PC-3 (cell line): ENCODE measurements at regions not wholly inside any gene's neighbourhood (a gene's known extent, or its start where the extent isn't known, plus 50 kb on each side); places are given as distances from the start of the nearest gene placed in this dataset.

ENCODE experiments used
- ATAC-seq: fragments of 200-7000 bp; cut with Tn5 transposase; 2 replicates; pipeline ENCODE4 v1.9.1; 2020; ENCODE audit warnings: mild to moderate bottlenecking, moderate library complexity
- BruUV-seq: library from RNA; stranded (reverse); fragments of 400-500 nt; replicated peaks from 2 replicates; lab custom pipeline; 2021; lab: Mats Ljungman, UMichigan
- CTCF ChIA-PET: fragments of 300-600 bp; sonication (Branson Sonifier 250); formaldehyde crosslinking; loops from one replicate; lab custom pipeline; 2022; ENCODE audit warnings: antibody characterized with exemption; lab: Charles Lee
- POLR2A ChIA-PET: fragments of 300-600 bp; sonication (Branson Sonifier 250); formaldehyde crosslinking; loops from one replicate; lab custom pipeline; 2022; ENCODE audit warnings: antibody characterized with exemption; ENCODE audit not compliant: unreplicated experiment; lab: Charles Lee
- DNase-seq: peaks from one replicate; pipeline ENCODE4 v3.0.0-alpha.2; 2015
- H2AFZ ChIP-seq: fragments of 300-600 bp; sonication (generic); 2 replicates; pipeline ENCODE4 v1.6.0; 2016; ENCODE audit warnings: antibody characterized with exemption, low read length
- H3F3A ChIP-seq: fragments of 300-600 bp; sonication (generic); one replicate; pipeline ENCODE4 v1.6.0; 2017; ENCODE audit warnings: antibody characterized with exemption, low read length, control low read depth, mild to moderate bottlenecking; ENCODE audit not compliant: unreplicated experiment
- H3K27ac ChIP-seq: fragments of 300-600 bp; sonication (generic); 2 replicates; pipeline ENCODE4 v1.5.1; 2016; ENCODE audit warnings: mild to moderate bottlenecking, low read length
- H3K27me3 ChIP-seq: fragments of 300-600 bp; sonication (generic); 2 replicates; pipeline ENCODE4 v1.6.1; 2016; ENCODE audit warnings: low read length, mixed read lengths
- H3K36me3 ChIP-seq: fragments of 300-600 bp; sonication (generic); 2 replicates; pipeline ENCODE4 v1.6.1; 2016; ENCODE audit warnings: low read depth, mixed run types, low read length, mixed read lengths
- H3K4me1 ChIP-seq: fragments of 300-600 bp; sonication (generic); 2 replicates; pipeline ENCODE4 v1.5.1; 2016; ENCODE audit warnings: low read length; ENCODE audit not compliant: insufficient read depth
- H3K4me2 ChIP-seq: fragments of 300-600 bp; sonication (generic); 2 replicates; pipeline ENCODE4 v1.6.0; 2016; ENCODE audit warnings: low read length
- H3K4me3 ChIP-seq: fragments of 300-600 bp; sonication (generic); 2 replicates; pipeline ENCODE4 v1.5.1; 2016; ENCODE audit warnings: mild to moderate bottlenecking, low read length, mixed read lengths
- H3K79me2 ChIP-seq: fragments of 300-600 bp; sonication (generic); 2 replicates; pipeline ENCODE4 v1.6.1; 2017; ENCODE audit warnings: low read length, mixed read lengths
- H3K9ac ChIP-seq: fragments of 300-600 bp; sonication (generic); 2 replicates; pipeline ENCODE4 v1.6.0; 2016; ENCODE audit warnings: mild to moderate bottlenecking, low read length
- H3K9me2 ChIP-seq: fragments of 300-600 bp; sonication (generic); replicated peaks from 2 replicates; pipeline ENCODE4 v1.6.1; 2016; ENCODE audit warnings: mixed run types, low read length, mixed read lengths
- H3K9me3 ChIP-seq: fragments of 300-600 bp; sonication (generic); 2 replicates; pipeline ENCODE4 v1.6.1; 2016; ENCODE audit warnings: low read length, mixed read lengths
- H4K20me1 ChIP-seq: fragments of 300-600 bp; sonication (generic); 2 replicates; pipeline ENCODE4 v1.6.1; 2016; ENCODE audit warnings: low read length, mixed read lengths
- EZH2 ChIP-seq: fragments of 300-600 bp; sonication (generic); IDR thresholded peaks from one replicate; pipeline ENCODE4 v1.6.1; 2017; ENCODE audit warnings: antibody characterized with exemption, mild to moderate bottlenecking, low read length; ENCODE audit not compliant: unreplicated experiment
- EZH2phosphoT487 ChIP-seq: fragments of 300-600 bp; sonication (generic); IDR thresholded peaks from 2 replicates; pipeline ENCODE4 v1.6.1; 2018; ENCODE audit warnings: mild to moderate bottlenecking, antibody characterized with exemption, low read length, borderline replicate concordance
- intact Hi-C: fragments of 100-400 bp; cut with micrococcal nuclease; formaldehyde crosslinking; loops from 2 replicates; pipeline ENCODE4 v1.9.0; 2023
- TF ChIP-seq, protein P1 (sequence below): fragments of 300-600 bp; sonication (generic); conservative IDR thresholded peaks from 2 replicates; pipeline ENCODE4 v1.5.1; 2017; ENCODE audit warnings: antibody characterized with exemption, low read depth, mild to moderate bottlenecking, low read length

DNA sequence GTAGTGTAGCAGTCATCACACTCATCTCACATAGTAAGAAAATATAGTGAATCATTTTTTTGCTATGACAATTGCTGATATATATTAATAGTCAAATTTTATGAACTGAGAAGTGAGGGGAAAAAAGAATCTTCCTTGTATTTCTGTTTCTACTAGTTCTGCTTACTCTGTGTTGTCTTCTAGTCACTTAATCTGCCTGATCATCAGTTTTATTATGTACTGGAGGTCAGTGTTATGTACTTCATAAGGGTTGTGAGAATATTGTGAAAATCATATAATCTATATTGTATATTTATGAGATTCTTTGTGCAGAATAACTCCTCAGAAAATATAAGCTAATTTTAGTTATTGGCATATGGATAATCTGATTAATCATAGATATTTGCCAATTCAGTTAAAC lies 546.9 kb upstream of the RIOK2 start:
- no peak overlapping the region for H3K9ac ChIP-seq
- ChIA-PET CTCF (no interaction called here), POLR2A (no interaction called here)
- no peaks in the 10 kb centered on the region for H3K9me2 ChIP-seq
- no peak overlapping the region for H3K4me2 ChIP-seq
- H3K79me2 ChIP-seq: no peaks in the 10 kb centered on the region
- no peaks in the 10 kb centered on the region for H3K36me3 ChIP-seq
- TF ChIP-seq, protein P1, sequence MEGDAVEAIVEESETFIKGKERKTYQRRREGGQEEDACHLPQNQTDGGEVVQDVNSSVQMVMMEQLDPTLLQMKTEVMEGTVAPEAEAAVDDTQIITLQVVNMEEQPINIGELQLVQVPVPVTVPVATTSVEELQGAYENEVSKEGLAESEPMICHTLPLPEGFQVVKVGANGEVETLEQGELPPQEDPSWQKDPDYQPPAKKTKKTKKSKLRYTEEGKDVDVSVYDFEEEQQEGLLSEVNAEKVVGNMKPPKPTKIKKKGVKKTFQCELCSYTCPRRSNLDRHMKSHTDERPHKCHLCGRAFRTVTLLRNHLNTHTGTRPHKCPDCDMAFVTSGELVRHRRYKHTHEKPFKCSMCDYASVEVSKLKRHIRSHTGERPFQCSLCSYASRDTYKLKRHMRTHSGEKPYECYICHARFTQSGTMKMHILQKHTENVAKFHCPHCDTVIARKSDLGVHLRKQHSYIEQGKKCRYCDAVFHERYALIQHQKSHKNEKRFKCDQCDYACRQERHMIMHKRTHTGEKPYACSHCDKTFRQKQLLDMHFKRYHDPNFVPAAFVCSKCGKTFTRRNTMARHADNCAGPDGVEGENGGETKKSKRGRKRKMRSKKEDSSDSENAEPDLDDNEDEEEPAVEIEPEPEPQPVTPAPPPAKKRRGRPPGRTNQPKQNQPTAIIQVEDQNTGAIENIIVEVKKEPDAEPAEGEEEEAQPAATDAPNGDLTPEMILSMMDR: no peak
- TF ChIP-seq EZH2 (no peak), EZH2phosphoT487 (no peak)
- no TSS peak for BruUV-seq
- no peaks in the 10 kb centered on the region for H4K20me1 ChIP-seq
- H3K27ac ChIP-seq: no peak overlapping the region
- ATAC-seq (no peak), DNase-seq (no peak)
- no peak overlapping the region for H3K4me3 ChIP-seq
- no peak overlapping the region for H2AFZ ChIP-seq
- H3K9me3 ChIP-seq: no peaks in the 10 kb centered on the region
- intact Hi-C loops: loop anchor here (10.0 kb wide), 1 partner anchor 1045 kb away; the partner anchor contains the start of gene RGMB
- no peaks in the 10 kb centered on the region for H3F3A ChIP-seq
- peaks cover 2% of the 10 kb centered on the region; the same call in 1 of the 2 replicates for H3K4me1 ChIP-seq
- H3K27me3 ChIP-seq: no peaks in the 10 kb centered on the region

DNA sequence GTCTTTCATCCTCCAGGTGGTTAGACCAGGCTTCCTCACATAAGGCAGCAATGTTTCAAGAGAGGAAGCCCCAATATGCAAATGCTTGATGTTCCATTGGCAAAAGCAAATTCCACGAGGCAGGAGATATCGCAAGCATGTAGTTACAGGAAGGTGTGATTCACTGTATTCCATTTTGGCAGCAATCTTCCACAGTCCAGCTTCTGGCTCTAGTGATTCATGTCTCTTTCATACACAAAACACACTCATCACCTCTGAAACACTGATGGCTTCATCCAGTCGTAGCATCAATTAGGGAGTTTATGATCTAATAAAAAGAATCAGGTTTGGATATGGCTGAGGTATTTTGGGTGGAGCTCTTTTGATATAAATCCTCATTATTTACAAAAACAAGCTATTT lies 552.2 kb upstream of the RIOK2 start:
- H3K4me1 ChIP-seq: peaks cover 11% of the 10 kb centered on the region
- peak; percentile 95 for ATAC-seq
- no peaks in the 10 kb centered on the region for H3K9me3 ChIP-seq
- no peak overlapping the region for H2AFZ ChIP-seq
- no peak for TF ChIP-seq EZH2phosphoT487
- TF ChIP-seq, protein P1: no peak
- no peak for TF ChIP-seq EZH2
- DNase-seq: peak; percentile 85
- H3K9ac ChIP-seq: no peak overlapping the region
- H3K9me2 ChIP-seq: no peaks in the 10 kb centered on the region
- intact Hi-C loops: loop anchor here (2.0 to 10.0 kb wide), 3 partner anchors 104 to 1040 kb away; partner anchors contain the start of gene RGMB
- no peaks in the 10 kb centered on the region for H4K20me1 ChIP-seq
- no peaks in the 10 kb centered on the region for H3F3A ChIP-seq
- H3K79me2 ChIP-seq: no peaks in the 10 kb centered on the region
- H3K27ac ChIP-seq: peak overlapping the region; percentile 28
- H3K4me3 ChIP-seq: no peak overlapping the region
- POLR2A ChIA-PET: no interaction called here
- no peak overlapping the region for H3K4me2 ChIP-seq
- no peaks in the 10 kb centered on the region for H3K36me3 ChIP-seq
- CTCF ChIA-PET: interaction anchor here (1.0 kb wide), 1 partner anchor 9 kb away, joined by 5 read pairs; no protein-coding TSS in a partner anchor
- no peaks in the 10 kb centered on the region for H3K27me3 ChIP-seq
- BruUV-seq: no TSS peak

DNA sequence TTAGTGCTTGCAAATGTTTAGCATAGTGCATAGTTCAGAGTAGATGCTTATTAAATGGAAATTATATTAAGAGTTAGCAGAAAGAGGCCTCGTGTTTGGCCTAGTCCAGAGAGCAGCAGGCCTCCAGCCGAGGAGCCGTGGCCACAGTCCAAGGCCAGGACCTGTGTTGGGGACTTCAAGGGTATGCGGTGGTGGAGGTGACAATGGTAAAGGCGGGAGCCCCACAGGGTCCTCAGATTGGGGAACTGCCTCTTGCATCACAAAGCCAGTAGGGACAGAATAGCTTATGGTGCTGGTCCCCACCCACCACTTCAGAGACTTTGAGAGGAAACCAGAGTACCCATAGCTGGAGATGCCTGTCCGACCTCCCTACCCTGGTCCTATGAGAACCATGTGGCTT lies 554.6 kb upstream of the RIOK2 start:
- ChIA-PET POLR2A (no interaction called here), CTCF (no interaction called here)
- no peak overlapping the region for H3K9ac ChIP-seq
- no peaks in the 10 kb centered on the region for H3K9me3 ChIP-seq
- TF ChIP-seq EZH2phosphoT487: no peak
- TF ChIP-seq, protein P1: no peak
- no peak for TF ChIP-seq EZH2
- H3K36me3 ChIP-seq: no peaks in the 10 kb centered on the region
- intact Hi-C loops: loop anchor here (5.0 to 10.0 kb wide), 2 partner anchors 370 to 1037 kb away; partner anchors contain the start of gene RGMB
- H4K20me1 ChIP-seq: no peaks in the 10 kb centered on the region
- BruUV-seq: no TSS peak
- no peak overlapping the region for H2AFZ ChIP-seq
- ATAC-seq (no peak), DNase-seq (no peak)
- no peaks in the 10 kb centered on the region for H3K27me3 ChIP-seq
- H3K4me2 ChIP-seq: no peak overlapping the region
- H3K4me3 ChIP-seq: no peak overlapping the region
- no peaks in the 10 kb centered on the region for H3F3A ChIP-seq
- no peaks in the 10 kb centered on the region for H3K9me2 ChIP-seq
- peaks cover 11% of the 10 kb centered on the region for H3K4me1 ChIP-seq
- no peaks in the 10 kb centered on the region for H3K79me2 ChIP-seq
- H3K27ac ChIP-seq: no peak overlapping the region
